OCI-LY1 (cell line): ENCODE measurements at regions not wholly inside any gene's neighbourhood (a gene's known extent, or its start where the extent isn't known, plus 50 kb on each side); places are given as distances from the start of the nearest gene placed in this dataset.

ENCODE experiments used
- EZH2 ChIP-seq: fragments of 200-600 bp; sonication (generic), shearing (Covaris generic); IDR thresholded peaks from 2 replicates; pipeline ENCODE4 v1.8.0; 2017; ENCODE audit warnings: borderline replicate concordance, mixed run types, mild to moderate bottlenecking, antibody characterized with exemption, low read length, moderate library complexity, mixed read lengths
- TF ChIP-seq, protein P1 (sequence below): fragments of 200-600 bp; sonication (generic), shearing (Covaris generic); IDR thresholded peaks from 2 replicates; pipeline ENCODE4 v1.5.1; 2017; ENCODE audit warnings: mild to moderate bottlenecking, antibody characterized with exemption, low read length, moderate library complexity, mixed read lengths

DNA sequence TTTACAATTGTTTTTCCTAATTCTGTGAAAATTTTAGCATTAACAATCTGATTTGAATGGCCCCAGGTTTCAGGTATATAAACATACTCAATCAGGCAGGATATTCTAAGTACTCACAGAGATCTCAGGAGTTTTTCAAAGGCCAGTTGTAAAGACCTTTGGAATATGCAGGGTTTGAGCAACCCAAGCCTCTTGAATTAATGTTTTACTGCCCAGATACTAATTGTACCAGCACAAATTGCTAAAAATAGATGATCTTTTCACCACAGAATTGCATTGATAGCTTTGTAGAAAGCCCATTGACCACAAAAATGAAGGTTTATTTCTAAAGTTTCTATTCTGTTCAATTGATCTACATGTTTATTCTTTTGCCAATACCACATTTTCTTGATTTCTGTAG lies 186.5 kb downstream of the OSTF1 start:
- TF ChIP-seq, protein P1, sequence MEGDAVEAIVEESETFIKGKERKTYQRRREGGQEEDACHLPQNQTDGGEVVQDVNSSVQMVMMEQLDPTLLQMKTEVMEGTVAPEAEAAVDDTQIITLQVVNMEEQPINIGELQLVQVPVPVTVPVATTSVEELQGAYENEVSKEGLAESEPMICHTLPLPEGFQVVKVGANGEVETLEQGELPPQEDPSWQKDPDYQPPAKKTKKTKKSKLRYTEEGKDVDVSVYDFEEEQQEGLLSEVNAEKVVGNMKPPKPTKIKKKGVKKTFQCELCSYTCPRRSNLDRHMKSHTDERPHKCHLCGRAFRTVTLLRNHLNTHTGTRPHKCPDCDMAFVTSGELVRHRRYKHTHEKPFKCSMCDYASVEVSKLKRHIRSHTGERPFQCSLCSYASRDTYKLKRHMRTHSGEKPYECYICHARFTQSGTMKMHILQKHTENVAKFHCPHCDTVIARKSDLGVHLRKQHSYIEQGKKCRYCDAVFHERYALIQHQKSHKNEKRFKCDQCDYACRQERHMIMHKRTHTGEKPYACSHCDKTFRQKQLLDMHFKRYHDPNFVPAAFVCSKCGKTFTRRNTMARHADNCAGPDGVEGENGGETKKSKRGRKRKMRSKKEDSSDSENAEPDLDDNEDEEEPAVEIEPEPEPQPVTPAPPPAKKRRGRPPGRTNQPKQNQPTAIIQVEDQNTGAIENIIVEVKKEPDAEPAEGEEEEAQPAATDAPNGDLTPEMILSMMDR = no peak
- no peak for TF ChIP-seq EZH2
